Erythroblast (primary cell): ENCODE measurements at regions not wholly inside any gene's neighbourhood (a gene's known extent, or its start where the extent isn't known, plus 50 kb on each side); places are given as distances from the start of the nearest gene placed in this dataset.

Source experiments
- GATA1 ChIP-seq: IDR thresholded peaks from 2 replicates; pipeline ENCODE4 v1.6.1; 2011; ENCODE audit warnings: low read depth, mild to moderate bottlenecking, control low read depth, low read length, moderate library complexity
- POLR2A ChIP-seq: IDR thresholded peaks from 2 replicates; pipeline ENCODE4 v1.6.1; 2011; ENCODE audit warnings: mild to moderate bottlenecking, low read length

GRCh38 chr22:46074771-46075551 lies 75.4 kb upstream of the PPARA start:
- TF ChIP-seq POLR2A (peak; percentile 13), GATA1 (no peak)
